RCC 7860 (cell line): ENCODE measurements at regions not wholly inside any gene's neighbourhood (a gene's known extent, or its start where the extent isn't known, plus 50 kb on each side); places are given as distances from the start of the nearest gene placed in this dataset.
"Not testable (repeated sequence)": the region's sequence is repeated elsewhere in the genome, so short reads cannot be mapped to it uniquely, and the experiment has no call there.

Experiments
- DNase-seq: peaks from one replicate; pipeline ENCODE4 v3.0.0-alpha.2; 2015; ENCODE audit warnings: low spot score
- FAIRE-seq: peaks from 2 replicates; lab custom pipeline; 2012; peaks lifted over from hg19 to GRCh38; lab: Jason Lieb, UNC

- DNase-seq (no peak), FAIRE-seq (no peak)
Measured at GRCh38 chr4:133385161-133385954, 236.3 kb downstream of the PCDH10 start.

- DNase-seq (no peak), FAIRE-seq (no peak)
Measured at GRCh38 chr4:133379681-133380438, 230.8 kb downstream of the PCDH10 start.

- no peak for FAIRE-seq
Measured at GRCh38 chr4:133377286-133377685, 228.2 kb downstream of the PCDH10 start.

GRCh38 chr4:133372699-133373098 is 223.6 kb downstream of the PCDH10 start:
- DNase-seq = no peak
- no peak for FAIRE-seq

More at GRCh38 chr4:133377286-133377685, 228.2 kb downstream of the PCDH10 start:
- DNase-seq = no peak

- FAIRE-seq (no peak), DNase-seq (no peak)
Measured at GRCh38 chr4:133355633-133356032, 206.5 kb downstream of the PCDH10 start.

- DNase-seq = no peak
- FAIRE-seq = no peak
Measured at GRCh38 chr4:133347409-133347808, 198.3 kb downstream of the PCDH10 start.

GRCh38 chr4:133324491-133324890 is 175.4 kb downstream of the PCDH10 start:
- no peak for FAIRE-seq
- no peak for DNase-seq

- no peak for DNase-seq
- no peak for FAIRE-seq
Measured at GRCh38 chr4:133323670-133324069, 174.6 kb downstream of the PCDH10 start.

- DNase-seq (peak; percentile 34), FAIRE-seq (peak; percentile 44)
Measured at GRCh38 chr4:133320576-133321170, 171.6 kb downstream of the PCDH10 start.

- DNase-seq = no peak
- FAIRE-seq = no peak
Measured at GRCh38 chr4:133316909-133317308, 167.8 kb downstream of the PCDH10 start.

GRCh38 chr4:133314991-133315390 is 165.9 kb downstream of the PCDH10 start:
- FAIRE-seq = no peak
- DNase-seq = no peak

- no peak for FAIRE-seq
- no peak for DNase-seq
Measured at GRCh38 chr4:133287396-133287795, 138.3 kb downstream of the PCDH10 start.

GRCh38 chr4:133278591-133278990 is 129.5 kb downstream of the PCDH10 start:
- FAIRE-seq = no peak
- DNase-seq = no peak

GRCh38 chr4:133277940-133278339 is 128.8 kb downstream of the PCDH10 start:
- FAIRE-seq, DNase-seq: not testable (repeated sequence)

- FAIRE-seq (no peak), DNase-seq (no peak)
Measured at GRCh38 chr4:133275246-133275645, 126.2 kb downstream of the PCDH10 start.

- no peak for FAIRE-seq
Measured at GRCh38 chr4:133273401-133273800, 124.3 kb downstream of the PCDH10 start.

GRCh38 chr4:133270021-133270570 is 121.0 kb downstream of the PCDH10 start:
- FAIRE-seq (no peak), DNase-seq (no peak)

More at GRCh38 chr4:133273401-133273800, 124.3 kb downstream of the PCDH10 start:
- DNase-seq = no peak

- FAIRE-seq = no peak
- no peak for DNase-seq
Measured at GRCh38 chr4:133268205-133268604, 119.1 kb downstream of the PCDH10 start.

GRCh38 chr4:133267506-133267905 is 118.4 kb downstream of the PCDH10 start:
- not testable (repeated sequence) for FAIRE-seq, DNase-seq

GRCh38 chr4:133266966-133267365 is 117.9 kb downstream of the PCDH10 start:
- not testable (repeated sequence) for DNase-seq, FAIRE-seq

- FAIRE-seq, DNase-seq: not testable (repeated sequence)
Measured at GRCh38 chr4:133264251-133264650, 115.2 kb downstream of the PCDH10 start.
